Adrenal gland (tissue), 5 donors: ENCODE measurements at regions not wholly inside any gene's neighbourhood (a gene's known extent, or its start where the extent isn't known, plus 50 kb on each side); places are given as distances from the start of the nearest gene placed in this dataset.

Experiments used
- POLR2A ChIP-seq, 2 donors: fragments of 450-650 bp; IDR thresholded peaks; one replicate each; pipeline ENCODE4 v1.6.1; 2017; ENCODE audit warnings: antibody characterized with exemption in 2 of 2, mild to moderate bottlenecking in 2 of 2, moderate library complexity in 1 of 2
- TF ChIP-seq, protein P1 (sequence below), 6 experiments: fragments of 450-650 bp in 4 of 6; fragments of 200-600 bp in 2 of 6; sonication (generic) in 1 of 6; IDR thresholded peaks; 1 replicate in 5 of 6; 2 replicates in 1 of 6; pipeline versions ENCODE4 v1.5.1 to v1.8.0; 2016 to 2021; ENCODE audit warnings: antibody characterized with exemption in 6 of 6, mild to moderate bottlenecking in 2 of 6, moderate library complexity in 1 of 6
- donor health status: DM: no; HTN: no; CAD: no.

DNA sequence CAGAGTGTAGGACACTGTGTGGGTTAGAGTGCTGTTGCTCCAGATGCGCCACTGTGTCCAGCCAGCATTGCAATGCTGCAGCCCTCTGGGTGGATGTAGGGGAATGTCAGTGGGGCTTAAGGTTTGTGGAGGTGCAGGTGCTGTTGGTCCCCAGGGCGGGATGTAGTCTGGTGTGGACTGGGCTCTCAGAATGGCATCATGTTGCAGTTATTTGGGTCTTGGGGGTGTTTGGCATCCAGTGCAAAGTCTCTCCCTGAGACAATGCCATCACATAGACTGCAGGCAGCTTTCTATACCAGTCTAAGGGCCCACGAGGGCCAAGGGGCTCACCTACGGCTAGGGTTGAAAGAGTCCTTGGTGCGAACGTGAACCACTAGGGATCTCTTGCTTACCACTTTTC lies 275.3 kb downstream of the SOX11 start:
- TF ChIP-seq, protein P1, sequence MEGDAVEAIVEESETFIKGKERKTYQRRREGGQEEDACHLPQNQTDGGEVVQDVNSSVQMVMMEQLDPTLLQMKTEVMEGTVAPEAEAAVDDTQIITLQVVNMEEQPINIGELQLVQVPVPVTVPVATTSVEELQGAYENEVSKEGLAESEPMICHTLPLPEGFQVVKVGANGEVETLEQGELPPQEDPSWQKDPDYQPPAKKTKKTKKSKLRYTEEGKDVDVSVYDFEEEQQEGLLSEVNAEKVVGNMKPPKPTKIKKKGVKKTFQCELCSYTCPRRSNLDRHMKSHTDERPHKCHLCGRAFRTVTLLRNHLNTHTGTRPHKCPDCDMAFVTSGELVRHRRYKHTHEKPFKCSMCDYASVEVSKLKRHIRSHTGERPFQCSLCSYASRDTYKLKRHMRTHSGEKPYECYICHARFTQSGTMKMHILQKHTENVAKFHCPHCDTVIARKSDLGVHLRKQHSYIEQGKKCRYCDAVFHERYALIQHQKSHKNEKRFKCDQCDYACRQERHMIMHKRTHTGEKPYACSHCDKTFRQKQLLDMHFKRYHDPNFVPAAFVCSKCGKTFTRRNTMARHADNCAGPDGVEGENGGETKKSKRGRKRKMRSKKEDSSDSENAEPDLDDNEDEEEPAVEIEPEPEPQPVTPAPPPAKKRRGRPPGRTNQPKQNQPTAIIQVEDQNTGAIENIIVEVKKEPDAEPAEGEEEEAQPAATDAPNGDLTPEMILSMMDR (IDR thresholded peaks at IDR 0.05): no peak
- no peak for TF ChIP-seq POLR2A (IDR thresholded peaks at IDR 0.05)
